ENCODE measurements at regions not wholly inside any gene's neighbourhood (a gene's known extent, or its start where the extent isn't known, plus 50 kb on each side); places are given as distances from the start of the nearest gene placed in this dataset.

GRCh38 chr4:41429280-41429669, 108.7 kb upstream of the LIMCH1 start:
- ATAC-seq (ENCODE audit: low FRiP score) (no peak), DNase-seq (ENCODE audit: low spot score) (no peak)
- TF ChIP-seq, protein P1, sequence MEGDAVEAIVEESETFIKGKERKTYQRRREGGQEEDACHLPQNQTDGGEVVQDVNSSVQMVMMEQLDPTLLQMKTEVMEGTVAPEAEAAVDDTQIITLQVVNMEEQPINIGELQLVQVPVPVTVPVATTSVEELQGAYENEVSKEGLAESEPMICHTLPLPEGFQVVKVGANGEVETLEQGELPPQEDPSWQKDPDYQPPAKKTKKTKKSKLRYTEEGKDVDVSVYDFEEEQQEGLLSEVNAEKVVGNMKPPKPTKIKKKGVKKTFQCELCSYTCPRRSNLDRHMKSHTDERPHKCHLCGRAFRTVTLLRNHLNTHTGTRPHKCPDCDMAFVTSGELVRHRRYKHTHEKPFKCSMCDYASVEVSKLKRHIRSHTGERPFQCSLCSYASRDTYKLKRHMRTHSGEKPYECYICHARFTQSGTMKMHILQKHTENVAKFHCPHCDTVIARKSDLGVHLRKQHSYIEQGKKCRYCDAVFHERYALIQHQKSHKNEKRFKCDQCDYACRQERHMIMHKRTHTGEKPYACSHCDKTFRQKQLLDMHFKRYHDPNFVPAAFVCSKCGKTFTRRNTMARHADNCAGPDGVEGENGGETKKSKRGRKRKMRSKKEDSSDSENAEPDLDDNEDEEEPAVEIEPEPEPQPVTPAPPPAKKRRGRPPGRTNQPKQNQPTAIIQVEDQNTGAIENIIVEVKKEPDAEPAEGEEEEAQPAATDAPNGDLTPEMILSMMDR (IDR thresholded peaks at IDR 0.05): no peak

- TF ChIP-seq, protein P1 (IDR thresholded peaks at IDR 0.05): no peak
- no peak for ATAC-seq (ENCODE audit: low FRiP score)
- DNase-seq (ENCODE audit: low spot score): no peak
Measured at GRCh38 chr4:41430792-41431191, 107.2 kb upstream of the LIMCH1 start.

- TF ChIP-seq, protein P1 (IDR thresholded peaks at IDR 0.05): no peak
- ATAC-seq (ENCODE audit: low FRiP score) (no peak), DNase-seq (ENCODE audit: low spot score) (no peak)
Measured at GRCh38 chr4:41431276-41431675, 106.7 kb upstream of the LIMCH1 start.

GRCh38 chr4:41432219-41432618, 105.7 kb upstream of the LIMCH1 start:
- no peak for ATAC-seq (ENCODE audit: low FRiP score)
- no peak for DNase-seq (ENCODE audit: low spot score)
- TF ChIP-seq, protein P1 (IDR thresholded peaks at IDR 0.05): no peak

GRCh38 chr4:41432881-41433280, 105.1 kb upstream of the LIMCH1 start:
- TF ChIP-seq, protein P1 (IDR thresholded peaks at IDR 0.05): no peak
- DNase-seq (ENCODE audit: low spot score) (no peak), ATAC-seq (ENCODE audit: low FRiP score) (no peak)

DNA sequence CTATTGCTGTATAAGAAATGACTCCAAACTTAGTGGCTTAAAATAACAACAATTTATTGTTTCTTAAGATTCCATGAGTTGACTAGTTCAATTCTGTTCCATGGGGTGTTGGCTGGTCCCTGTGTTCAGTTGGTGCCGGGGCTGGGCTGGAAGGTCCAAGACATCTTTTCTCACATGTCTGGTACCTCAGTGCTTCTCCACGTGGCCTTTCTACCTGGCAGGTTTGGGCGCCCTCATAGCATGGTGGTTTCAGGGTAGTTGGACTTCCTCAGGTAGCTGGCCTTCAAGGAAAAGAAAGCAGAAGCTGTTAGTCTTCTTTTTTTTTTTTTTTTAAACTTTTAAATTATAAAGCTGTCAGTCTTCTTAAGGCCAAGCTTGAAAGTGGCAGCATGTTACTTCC, 104.6 kb upstream of the LIMCH1 start:
- DNase-seq (ENCODE audit: low spot score): no peak
- no peak for ATAC-seq (ENCODE audit: low FRiP score)
- TF ChIP-seq, protein P1 (IDR thresholded peaks at IDR 0.05): no peak

- DNase-seq (ENCODE audit: low spot score): no peak
- TF ChIP-seq, protein P1 (IDR thresholded peaks at IDR 0.05): no peak
- no peak for ATAC-seq (ENCODE audit: low FRiP score)
Measured at GRCh38 chr4:41435510-41435909, 102.4 kb upstream of the LIMCH1 start.

All from omental fat pad (tissue), 3 donors.